Cerebellar cortex (tissue), 1 donor: ENCODE measurements at regions not wholly inside any gene's neighbourhood (a gene's known extent, or its start where the extent isn't known, plus 50 kb on each side); places are given as distances from the start of the nearest gene placed in this dataset.

Experiments used
- DNase-seq: peaks from one replicate; pipeline ENCODE4 v3.0.0-alpha.2; 2015; ENCODE audit warnings: low spot score

GRCh38 chr1:108050911-108051629 lies 86.1 kb upstream of the VAV3 start:
- DNase-seq: peak; percentile 20

GRCh38 chr1:108050158-108050557 lies 85.2 kb upstream of the VAV3 start:
- no peak for DNase-seq

GRCh38 chr1:108049178-108049819 lies 84.3 kb upstream of the VAV3 start:
- DNase-seq: peak; percentile 17

- DNase-seq: no peak
Measured at GRCh38 chr1:108048301-108049177, 83.6 kb upstream of the VAV3 start.

GRCh38 chr1:108047085-108047484 lies 82.1 kb upstream of the VAV3 start:
- no peak for DNase-seq

- no peak for DNase-seq
Measured at GRCh38 chr1:108046026-108046425, 81.0 kb upstream of the VAV3 start.

- no peak for DNase-seq
Measured at GRCh38 chr1:108045460-108045859, 80.5 kb upstream of the VAV3 start.

GRCh38 chr1:108044318-108044717 lies 79.3 kb upstream of the VAV3 start:
- DNase-seq: no peak

- DNase-seq: no peak
Measured at GRCh38 chr1:108043707-108044106, 78.7 kb upstream of the VAV3 start.

- no peak for DNase-seq
Measured at GRCh38 chr1:108042610-108043009, 77.6 kb upstream of the VAV3 start.

- DNase-seq: no peak
Measured at GRCh38 chr1:108041360-108042142, 76.6 kb upstream of the VAV3 start.

- DNase-seq: no peak
Measured at GRCh38 chr1:108038653-108039236, 73.8 kb upstream of the VAV3 start.

GRCh38 chr1:108036796-108037562 lies 72.0 kb upstream of the VAV3 start:
- DNase-seq: no peak

- no peak for DNase-seq
Measured at GRCh38 chr1:108034396-108034795, 69.4 kb upstream of the VAV3 start.

- DNase-seq: no peak
Measured at GRCh38 chr1:108033550-108033951, 68.6 kb upstream of the VAV3 start.

GRCh38 chr1:108028841-108029388 lies 63.9 kb upstream of the VAV3 start:
- DNase-seq: no peak

GRCh38 chr1:108027389-108027788 lies 62.4 kb upstream of the VAV3 start:
- no peak for DNase-seq

- no peak for DNase-seq
Measured at GRCh38 chr1:108017698-108018097, 52.7 kb upstream of the VAV3 start.

- DNase-seq: no peak
Measured at GRCh38 chr1:108016451-108016920, 51.5 kb upstream of the VAV3 start.
